HG02938 (cell line): ENCODE measurements at regions not wholly inside any gene's neighbourhood (a gene's known extent, or its start where the extent isn't known, plus 50 kb on each side); places are given as distances from the start of the nearest gene placed in this dataset.

ENCODE experiments used
- ATAC-seq: cut with Tn5 transposase; IDR thresholded peaks from one replicate; pipeline ENCODE4 v1.9.1; 2021; ENCODE audit warnings: mild to moderate bottlenecking, moderate library complexity; ENCODE audit not compliant: unreplicated experiment

DNA sequence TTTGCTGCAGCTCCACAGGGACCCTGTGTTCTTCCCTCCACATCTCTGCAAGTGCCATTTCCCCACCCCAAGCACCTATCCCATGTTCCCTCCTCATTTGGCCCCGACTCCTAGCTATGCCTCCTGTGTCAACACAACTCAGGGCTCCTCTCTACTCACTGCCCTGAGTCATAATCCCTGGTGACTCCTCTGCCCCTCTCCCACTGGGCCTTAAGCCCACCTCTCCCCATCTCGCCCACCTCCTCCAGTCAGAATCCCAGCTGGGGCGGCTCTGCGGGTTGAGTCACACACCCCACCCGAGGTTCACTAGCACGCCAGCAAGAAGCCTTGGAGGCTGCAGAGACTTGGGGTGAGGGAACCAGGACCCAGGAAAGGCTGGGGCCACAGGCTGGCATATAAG, 346.2 kb downstream of the FOXL1 start:
- ATAC-seq: no peak

DNA sequence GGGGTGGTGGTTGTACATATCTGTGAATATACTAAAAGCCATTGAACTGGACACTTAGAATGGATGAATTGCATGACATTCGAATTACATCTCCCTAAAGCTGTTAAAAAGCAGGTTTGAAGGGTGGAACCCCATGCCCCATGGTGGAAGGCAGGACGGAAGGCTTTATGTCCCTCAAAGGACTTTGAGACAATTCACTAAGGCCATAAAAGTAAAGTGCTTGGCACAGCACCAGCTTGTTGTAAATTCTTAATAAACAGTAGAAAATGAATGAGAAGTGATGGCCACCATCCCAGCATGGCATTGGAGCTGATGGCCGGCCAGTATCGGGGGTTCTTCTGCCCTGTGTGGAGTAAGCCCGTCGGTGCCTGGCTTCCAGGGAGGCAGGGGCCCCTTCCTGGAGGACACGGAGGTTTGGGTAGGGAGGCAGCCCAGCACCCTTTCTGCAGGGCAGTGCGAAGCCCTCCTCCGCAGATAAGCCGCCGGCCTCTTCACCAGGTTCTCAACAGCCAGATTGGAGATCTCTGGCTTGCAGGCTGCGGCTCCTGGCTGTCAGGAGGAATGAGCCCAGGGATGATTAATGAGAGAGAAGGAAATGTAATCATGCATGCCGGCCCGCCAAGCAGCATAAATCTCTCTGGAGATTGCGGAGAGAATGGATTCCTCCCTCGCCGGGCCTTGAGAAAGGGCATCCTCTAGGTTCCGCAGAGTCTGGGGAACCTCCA, 346.9 kb downstream of the FOXL1 start:
- ATAC-seq: no peak

DNA sequence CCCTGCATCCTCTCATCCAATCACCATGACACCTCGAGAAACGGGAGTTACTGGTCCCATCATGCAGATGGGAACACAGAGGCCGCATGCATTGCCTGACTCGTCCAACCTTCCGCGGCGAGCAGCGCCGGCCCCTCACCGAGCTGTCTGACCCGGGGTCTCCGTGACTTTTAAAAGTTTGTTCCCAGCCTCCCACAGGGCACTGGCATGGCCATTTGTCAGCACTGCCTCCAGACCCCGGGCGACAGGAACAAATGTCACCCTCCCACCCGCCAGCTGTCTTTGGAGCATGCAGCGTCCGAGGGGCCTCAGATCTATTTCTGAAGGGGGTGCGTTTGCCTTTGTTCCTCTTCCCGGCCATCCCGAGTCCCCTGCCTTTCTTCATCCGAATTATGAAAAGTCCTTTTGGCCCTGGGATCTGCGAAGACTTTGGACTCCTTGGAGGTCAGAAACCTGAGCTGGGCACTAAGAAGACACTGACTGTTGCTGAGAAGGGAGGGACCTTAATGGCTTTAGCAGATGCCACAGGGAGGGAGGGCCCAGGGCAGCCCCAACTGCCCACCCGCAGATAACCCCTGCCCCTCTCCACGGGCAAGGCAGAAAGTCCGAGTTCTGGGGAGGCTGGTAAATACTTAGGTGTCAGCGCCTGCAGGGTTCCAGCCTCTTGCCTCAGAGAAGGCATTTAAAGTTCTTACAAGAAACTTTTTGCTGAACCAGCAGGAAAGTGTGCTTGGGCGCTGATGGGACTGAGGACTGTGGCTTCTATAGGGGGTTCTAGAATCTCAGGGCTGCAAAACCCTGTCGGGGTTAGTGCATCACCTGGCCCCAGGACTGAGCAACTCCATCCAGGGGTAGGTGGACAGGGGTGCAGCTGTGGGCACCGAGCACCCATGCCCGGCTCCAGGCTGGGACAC, 348.1 kb downstream of the FOXL1 start:
- ATAC-seq: no peak

DNA sequence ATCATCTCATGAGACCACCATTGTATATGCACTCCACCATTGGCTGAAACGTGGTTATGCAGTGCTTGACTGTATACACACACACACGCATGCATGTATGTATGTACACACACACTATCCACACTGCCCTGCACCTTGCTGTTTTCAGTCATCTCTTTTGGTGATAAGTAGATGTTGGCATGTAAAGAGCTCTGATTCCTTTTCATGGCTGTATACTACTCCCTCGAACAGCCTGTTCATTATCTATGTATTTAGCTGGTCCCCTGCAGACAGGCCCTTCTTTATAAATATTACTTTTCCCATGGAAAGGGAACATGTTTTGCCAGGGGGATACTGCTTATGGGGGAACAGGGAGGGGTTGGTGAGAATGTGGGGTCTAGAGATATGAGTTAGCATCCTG, 349.4 kb downstream of the FOXL1 start:
- no peak for ATAC-seq

DNA sequence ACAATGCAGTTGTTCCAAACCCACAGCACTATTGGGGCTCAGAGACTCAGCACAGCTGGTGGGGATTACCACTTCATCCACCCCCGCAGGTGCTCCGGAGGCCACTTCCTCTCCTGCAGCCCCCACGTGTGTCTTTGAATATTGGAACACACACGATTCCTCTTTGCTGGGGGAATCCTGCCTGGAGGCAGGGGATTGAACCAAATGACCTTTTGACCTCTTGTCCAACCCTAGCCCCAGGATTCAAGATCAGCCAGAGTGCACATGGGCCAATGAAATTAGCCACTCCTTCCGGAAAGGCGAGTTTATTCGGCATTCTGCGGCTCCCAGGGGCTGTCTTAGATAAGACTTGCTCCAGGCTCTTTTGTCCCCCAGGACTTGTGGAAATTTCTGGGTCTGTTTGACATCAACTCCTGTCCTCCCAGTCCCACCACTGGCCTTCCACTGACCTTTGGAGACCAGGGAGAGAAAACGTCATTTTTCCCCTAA, 350.2 kb downstream of the FOXL1 start:
- ATAC-seq: no peak

DNA sequence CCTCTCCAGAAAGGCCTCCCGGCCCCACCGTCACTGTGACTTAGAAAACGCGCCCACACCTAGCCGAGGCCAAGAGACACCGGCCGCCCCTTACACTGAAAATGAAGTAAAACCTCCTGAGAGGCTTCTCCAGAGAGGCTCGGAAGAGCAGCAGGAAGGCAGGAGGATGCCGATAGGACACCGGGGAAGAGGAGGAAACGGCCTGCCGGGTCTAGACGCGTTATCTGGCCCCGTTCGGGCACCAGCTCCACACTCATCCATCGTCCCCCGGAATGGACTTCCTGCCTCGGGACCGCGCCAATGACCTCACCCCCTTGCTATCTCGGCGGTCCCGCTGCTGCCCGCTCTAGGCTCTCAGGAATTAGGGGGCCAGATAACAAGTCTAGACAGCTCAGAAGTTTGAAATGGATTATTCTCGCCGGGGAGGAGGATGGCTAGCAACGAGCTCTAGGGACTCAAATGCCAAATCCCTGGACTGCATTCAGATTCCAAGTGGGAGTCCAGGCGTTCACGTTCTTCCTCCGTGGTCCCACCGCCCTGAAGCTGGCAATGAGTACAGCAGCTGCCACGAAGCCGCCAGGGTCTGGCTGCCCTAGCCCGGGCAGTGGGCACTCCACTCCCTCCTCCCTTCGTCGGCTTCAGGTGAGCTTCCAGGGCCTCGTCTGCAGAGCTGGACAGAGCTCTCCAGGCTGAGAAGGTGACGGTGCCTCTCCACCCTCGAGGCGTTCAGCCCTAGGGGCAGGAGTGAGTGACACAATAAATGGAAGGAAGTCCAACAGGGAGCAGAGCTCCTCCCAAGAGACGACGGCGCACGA, 350.9 kb downstream of the FOXL1 start:
- ATAC-seq: no peak

DNA sequence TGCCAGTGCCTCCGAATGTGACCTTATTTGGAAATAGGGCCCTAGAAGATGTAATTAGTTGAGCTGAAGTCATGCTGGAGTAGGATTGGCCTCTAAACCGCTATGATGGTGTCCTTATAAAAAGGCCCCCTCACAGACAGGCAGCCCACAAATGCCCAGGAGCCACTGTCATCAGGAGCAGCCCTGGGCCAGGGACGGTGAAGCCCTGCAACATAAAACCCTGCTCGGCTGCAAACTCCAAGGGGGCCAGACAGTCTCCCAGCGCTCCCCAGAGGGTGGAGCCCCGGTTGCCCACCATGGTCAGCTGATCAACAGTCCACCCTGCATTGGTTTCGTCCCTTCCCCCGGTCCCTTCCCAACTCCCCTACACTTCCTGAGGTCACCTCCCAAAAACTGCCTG, 351.7 kb downstream of the FOXL1 start:
- ATAC-seq: no peak

DNA sequence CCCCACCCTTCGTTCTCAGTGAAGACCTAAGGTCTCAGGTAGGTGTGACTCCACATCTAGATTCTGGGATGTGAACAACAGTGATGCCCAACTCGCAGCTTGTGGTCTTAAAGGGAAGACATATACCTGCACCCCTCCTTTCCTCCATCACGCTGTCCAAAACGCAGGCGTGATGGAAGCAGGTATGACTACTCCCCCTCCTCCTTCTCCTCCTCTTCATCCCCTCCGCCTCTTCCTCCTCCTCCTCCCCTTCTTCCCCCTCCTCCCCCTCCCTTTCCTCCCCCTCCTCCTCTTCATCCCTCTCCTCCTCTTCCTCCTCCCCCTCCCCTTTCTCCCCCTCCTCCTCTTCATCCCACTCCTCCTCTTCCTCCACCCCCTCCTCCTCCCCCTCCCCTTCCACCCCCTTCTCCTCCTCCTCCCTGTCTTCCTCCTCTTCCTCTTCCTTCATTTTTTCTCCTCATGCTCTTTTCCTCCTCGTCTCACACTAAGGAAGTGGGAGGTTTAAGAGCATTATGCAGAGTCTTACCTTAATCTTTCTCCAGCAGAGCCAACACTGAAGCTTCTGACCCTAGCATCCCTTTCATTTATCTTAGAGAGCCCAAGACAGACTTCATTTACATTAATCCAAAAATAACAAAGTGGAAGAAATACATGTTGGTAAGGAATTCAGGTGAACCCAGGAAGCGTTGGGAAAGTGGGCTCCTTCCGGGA, 352.5 kb downstream of the FOXL1 start:
- ATAC-seq: no peak

DNA sequence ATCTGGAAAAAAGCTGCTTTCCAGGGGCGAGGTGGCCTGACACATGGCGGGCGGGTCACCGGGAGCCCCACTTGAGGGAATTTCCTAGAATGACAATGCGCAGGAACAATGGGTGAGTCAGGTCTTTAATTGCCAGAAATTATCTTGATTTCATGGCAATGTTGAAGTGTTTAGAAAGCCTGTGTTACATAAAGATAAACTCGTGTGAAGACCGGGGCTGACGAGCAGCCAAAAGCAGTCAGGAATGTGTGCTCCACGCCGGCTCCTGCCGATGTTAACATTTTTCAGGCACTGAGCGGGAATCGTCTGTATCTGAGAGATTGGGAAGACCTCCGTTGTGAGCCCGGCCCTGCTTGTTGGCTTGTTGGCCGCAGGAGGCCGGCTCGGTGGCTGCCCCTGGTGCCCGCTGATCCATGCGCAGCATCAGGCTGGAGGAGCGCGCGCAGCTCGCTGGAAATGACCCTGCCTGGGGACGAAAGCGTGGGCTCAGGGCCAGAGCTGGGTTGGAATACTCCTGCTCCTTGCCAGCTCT, 353.1 kb downstream of the FOXL1 start:
- no peak for ATAC-seq

DNA sequence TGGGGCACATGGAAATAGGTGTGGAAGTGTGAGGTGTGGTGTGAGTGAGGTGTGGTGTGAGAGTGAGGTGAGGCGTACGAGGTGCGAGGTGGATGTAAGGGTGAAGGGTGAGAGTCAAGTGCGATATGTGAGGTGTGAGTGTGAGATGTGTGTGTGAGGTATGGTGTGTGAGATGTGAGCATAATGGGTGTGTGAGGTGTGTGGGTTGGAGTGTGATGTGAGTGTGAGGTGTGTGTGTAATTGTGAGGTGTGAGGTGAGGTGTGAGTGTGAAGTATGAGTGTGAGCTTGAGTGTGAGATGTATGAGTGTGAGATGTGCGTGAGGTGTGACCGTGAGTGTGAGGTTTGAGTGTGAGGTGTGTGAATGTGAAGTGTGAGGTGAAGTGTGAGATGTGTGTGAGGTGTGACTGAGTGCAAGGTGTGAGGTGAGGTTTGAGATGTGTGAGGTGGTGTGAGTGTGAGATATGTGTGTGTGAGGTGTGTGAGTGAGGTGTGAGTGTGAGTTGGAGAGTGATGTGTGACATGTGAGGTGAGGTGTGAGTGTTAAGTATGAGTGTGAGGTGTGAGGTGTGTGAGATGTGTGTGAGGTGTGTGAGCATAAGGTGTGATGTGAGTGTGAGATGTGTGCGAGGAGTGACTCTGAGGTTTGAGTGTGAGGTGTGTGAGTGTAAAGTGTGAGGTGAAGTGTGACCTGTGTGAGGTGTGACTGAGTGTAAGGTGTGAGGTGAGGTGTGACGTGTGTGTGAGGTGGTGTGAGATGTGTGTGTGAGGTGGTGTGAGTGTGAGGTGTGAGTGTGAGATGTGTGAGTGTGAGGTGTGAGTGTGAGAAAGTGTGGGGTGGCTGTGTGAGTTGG, 354.0 kb downstream of the FOXL1 start:
- no peak for ATAC-seq

DNA sequence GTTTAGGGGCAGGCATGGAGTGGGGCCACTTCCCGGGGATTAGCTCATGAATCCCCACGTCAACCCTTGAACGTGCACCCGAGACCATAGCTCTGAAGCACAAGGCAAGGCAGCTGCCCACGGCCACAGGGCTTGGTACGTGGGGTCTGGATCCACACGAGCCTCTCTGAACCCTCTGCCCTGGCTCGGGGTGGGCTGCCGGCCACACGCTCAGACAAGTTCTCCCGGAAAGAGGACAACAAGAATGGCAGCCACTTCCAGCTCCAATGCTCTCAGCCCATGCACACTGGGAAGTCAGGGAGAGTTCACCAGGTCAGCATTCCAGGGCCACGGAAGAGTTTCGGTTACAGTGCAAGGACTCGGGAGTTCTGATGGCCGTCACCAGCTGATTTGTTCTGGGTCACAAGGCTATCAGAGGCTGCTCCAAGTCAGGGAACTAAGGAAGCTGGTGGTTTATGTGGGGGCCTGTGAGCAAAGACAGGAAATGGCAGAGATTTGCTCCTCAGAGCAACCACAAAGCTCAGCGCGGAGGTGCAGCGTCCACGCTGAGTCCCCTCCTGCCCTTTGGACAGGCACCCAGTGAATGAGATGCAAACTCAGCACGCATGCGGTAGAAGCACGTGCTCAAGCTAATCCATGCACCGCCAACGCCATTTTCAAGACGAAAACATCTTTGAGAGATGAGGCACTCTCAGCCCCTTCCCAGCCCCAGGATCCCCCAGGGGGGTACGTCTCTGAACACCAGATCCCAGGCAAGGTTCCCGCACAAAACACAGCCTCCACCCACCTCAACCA, 356.4 kb downstream of the FOXL1 start:
- ATAC-seq: no peak

DNA sequence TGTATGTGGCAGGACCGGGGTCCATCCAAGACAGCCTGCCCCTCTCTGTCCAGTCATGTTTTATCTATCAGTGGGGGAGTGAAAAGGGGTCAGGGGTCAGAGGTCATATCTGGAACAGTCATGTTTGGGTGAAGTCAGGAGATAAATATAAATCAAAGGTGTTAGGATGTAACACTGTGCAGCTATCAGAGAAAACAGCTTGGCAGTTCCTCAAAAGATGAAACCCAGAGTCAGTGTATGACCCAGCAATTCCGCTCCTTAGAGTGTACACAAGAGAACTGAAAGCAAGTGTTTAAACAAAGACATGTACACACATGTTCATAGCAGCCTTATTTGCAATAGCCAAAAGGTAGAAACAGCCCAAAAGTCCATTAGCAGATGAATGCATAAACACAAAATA, 361.3 kb downstream of the FOXL1 start:
- ATAC-seq: no peak

DNA sequence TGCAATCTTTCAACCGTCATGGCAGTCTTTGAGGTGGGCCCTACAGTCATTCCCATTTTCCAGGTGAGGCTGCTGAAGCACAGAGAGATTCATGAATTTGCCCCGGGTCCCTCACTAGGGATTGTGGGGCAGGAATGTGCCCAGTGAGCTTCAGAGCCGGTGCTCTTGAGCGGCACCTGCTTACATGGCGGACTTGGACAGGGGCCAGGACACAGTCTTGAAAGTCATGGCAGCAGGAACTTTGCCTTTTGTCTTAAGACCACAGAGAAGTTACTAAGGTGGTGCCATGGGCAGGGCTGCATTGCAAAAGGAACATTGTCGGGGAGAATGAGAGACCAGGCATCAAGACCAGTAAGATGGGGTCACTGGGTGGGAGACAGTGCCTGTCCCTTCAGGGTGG, 363.4 kb downstream of the FOXL1 start:
- no peak for ATAC-seq

DNA sequence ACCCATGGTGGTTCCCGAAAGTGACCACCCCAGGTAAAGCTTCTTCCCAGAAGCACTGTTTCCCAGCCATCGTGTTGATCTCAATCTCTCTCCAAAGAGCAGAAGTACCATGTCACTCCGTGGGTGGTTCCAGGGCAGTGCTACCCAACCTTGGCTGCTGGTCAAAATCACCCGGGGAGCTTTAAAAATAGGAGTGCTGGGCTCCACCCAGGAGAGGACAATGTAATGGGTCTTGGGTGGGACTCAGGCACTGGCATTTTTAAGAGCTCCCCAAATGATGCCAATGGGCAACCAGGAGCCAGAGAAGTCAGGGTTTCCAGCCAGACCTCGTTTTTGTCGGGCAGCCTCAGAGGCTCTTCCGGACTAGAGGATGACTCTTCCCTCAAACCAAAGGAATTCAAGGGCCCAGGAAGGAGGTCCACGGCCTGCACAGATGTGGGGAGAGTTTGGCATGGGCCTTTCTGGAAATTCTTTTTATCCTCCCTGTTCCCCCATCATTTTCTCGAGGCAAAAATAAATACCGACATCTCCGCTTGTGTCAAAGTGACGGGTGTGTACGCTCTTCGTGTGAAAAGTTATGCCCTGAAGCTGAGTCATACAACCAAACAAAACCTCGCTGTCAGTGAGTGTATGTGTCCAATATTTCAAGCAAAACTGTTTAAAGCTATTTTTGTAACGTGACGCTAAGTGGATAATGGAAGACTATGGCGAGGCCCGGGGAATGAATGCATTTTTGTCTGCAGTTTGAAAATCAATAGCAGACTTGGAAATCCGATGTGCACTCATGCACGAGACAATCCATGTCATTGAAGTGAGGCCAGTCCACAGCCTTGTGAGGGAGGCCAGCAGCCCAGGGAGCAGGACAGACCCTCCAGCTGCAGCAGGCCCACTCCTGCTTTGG, 364.1 kb downstream of the FOXL1 start:
- ATAC-seq: no peak

DNA sequence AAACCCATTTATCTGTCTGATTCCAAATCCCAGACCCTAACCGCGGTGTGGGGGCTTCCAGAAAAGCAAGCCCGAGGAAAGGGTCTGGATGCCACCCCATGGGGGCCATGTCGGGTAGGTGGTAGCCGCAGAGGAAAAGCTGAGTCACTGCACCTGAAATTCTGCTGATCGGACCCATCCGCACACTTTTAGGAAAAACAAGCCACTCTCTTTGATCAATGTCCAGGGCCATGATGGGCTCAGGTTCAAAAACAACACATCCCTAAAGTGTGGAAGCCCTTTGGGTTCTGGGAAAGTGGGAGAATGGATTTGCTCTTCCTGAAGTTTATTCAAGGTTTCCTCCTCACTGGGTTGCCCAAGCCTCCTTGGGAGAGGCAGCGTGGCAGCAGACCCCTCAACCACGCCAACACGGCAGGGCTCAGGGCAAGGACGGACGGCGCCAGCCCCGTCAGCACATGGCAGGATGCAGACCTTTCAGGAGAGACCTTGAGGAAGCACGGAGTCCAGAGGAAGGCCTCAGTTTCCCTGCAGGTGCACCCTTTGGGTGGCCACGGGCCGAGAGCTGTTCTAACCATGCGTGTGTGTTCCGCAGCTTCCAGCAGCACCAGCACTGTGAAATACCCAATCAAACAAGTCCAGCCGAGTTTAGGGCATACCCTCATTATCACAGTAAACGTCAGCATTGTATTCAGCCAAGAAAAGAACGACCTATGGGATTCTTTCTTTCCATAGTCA, 367.0 kb downstream of the FOXL1 start:
- no peak for ATAC-seq

DNA sequence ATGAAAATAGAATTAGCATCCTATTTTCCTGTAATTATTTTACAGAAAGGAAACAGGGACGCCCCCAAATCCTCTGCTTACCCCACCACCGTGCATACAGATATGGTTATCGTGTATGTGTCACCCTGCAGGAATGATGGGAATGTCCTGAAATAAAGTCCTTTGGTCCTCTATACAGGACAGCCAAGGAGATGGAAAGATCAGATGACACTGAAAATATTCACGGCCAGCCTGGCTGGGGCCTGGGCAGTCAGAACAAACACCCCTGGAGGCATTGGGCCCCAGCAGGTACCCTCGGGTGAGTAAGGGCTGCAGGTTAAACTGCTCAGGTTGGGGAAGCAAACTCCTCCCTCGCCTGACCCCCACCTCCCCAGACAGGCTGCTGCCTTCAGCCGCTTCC, 368.0 kb downstream of the FOXL1 start:
- no peak for ATAC-seq

DNA sequence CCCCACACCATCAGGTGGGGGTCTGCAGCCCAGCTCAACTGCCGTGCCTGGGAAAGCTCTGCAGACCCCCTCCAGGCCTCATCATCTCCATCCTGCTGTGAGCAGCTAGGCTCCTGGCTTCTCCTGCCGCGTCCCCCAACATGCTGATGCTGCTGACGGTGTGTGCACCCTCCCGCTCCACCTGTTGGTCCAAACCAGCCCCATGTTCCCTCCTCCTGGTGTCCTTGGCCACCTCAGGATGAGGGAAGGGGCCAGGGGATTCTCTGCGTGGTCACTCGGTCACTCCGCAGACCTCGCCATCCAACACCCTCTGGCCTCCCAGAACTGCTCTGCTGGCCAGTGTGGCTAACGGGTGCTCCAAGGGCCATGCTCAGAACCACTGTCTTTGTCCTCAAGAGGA, 368.6 kb downstream of the FOXL1 start:
- ATAC-seq: no peak
